Transverse colon (tissue), 3 donors: ENCODE measurements at regions not wholly inside any gene's neighbourhood (a gene's known extent, or its start where the extent isn't known, plus 50 kb on each side); places are given as distances from the start of the nearest gene placed in this dataset.

Source experiments
- POLR2A ChIP-seq: fragments of 450-650 bp; IDR thresholded peaks from one replicate; pipeline ENCODE4 v1.6.1; 2016; ENCODE audit warnings: antibody characterized with exemption, mild to moderate bottlenecking, moderate library complexity
- TF ChIP-seq, protein P1 (sequence below), 5 experiments: fragments of 200-600 bp in 3 of 5; fragments of 450-650 bp in 2 of 5; sonication (generic) in 3 of 5; IDR thresholded peaks; 1 replicate in 2 of 5; 2 replicates in 3 of 5; pipeline ENCODE4 v1.5.1; 2016 to 2017; ENCODE audit warnings: antibody characterized with exemption in 5 of 5, inconsistent platforms in 3 of 5, mild to moderate bottlenecking in 2 of 5, moderate library complexity in 1 of 5

GRCh38 chr2:104932243-104932642, 78.3 kb downstream of the POU3F3 start:
- TF ChIP-seq, protein P1, sequence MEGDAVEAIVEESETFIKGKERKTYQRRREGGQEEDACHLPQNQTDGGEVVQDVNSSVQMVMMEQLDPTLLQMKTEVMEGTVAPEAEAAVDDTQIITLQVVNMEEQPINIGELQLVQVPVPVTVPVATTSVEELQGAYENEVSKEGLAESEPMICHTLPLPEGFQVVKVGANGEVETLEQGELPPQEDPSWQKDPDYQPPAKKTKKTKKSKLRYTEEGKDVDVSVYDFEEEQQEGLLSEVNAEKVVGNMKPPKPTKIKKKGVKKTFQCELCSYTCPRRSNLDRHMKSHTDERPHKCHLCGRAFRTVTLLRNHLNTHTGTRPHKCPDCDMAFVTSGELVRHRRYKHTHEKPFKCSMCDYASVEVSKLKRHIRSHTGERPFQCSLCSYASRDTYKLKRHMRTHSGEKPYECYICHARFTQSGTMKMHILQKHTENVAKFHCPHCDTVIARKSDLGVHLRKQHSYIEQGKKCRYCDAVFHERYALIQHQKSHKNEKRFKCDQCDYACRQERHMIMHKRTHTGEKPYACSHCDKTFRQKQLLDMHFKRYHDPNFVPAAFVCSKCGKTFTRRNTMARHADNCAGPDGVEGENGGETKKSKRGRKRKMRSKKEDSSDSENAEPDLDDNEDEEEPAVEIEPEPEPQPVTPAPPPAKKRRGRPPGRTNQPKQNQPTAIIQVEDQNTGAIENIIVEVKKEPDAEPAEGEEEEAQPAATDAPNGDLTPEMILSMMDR (IDR thresholded peaks at IDR 0.05), result no peak
- TF ChIP-seq POLR2A, result no peak
